Fibroblast of lung (primary cell): ENCODE measurements at regions not wholly inside any gene's neighbourhood (a gene's known extent, or its start where the extent isn't known, plus 50 kb on each side); places are given as distances from the start of the nearest gene placed in this dataset.

Experiments
- EZH2 ChIP-seq: IDR thresholded peaks from 2 replicates; pipeline ENCODE4 v1.5.1; 2012; ENCODE audit warnings: low read length, control low read depth, mild to moderate bottlenecking; ENCODE audit errors: missing control alignments
- TF ChIP-seq, protein P1 (sequence below), 2 donors: IDR thresholded peaks in 1 of 2; conservative IDR thresholded peaks in 1 of 2; 1 replicate in 1 of 2; 2 replicates in 1 of 2; pipeline ENCODE4 v1.5.1; 2011 to 2012; ENCODE audit warnings: low read length in 2 of 2, control low read depth in 1 of 2, inconsistent platforms in 1 of 2, low read depth in 1 of 2, mild to moderate bottlenecking in 1 of 2

DNA sequence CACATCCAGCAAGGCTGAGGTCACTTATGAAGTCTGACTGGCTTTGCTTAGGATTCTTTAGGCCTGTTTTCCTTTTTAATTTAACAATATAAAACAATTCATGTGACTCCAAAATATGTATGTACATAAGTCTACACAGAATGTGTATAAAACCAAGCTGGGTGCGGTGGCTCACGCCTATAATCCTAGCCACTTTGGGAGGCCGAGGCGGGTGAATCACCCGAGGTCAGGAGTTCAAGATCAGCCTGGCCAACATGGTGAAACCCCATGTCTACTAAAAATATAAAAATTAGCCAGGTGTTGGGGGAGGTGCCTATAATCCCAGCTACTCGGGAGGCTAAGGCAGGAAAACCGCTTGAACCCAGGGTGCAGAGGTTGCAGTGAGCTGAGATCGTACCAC lies 83.1 kb downstream of the SHANK2 start:
- TF ChIP-seq, protein P1, sequence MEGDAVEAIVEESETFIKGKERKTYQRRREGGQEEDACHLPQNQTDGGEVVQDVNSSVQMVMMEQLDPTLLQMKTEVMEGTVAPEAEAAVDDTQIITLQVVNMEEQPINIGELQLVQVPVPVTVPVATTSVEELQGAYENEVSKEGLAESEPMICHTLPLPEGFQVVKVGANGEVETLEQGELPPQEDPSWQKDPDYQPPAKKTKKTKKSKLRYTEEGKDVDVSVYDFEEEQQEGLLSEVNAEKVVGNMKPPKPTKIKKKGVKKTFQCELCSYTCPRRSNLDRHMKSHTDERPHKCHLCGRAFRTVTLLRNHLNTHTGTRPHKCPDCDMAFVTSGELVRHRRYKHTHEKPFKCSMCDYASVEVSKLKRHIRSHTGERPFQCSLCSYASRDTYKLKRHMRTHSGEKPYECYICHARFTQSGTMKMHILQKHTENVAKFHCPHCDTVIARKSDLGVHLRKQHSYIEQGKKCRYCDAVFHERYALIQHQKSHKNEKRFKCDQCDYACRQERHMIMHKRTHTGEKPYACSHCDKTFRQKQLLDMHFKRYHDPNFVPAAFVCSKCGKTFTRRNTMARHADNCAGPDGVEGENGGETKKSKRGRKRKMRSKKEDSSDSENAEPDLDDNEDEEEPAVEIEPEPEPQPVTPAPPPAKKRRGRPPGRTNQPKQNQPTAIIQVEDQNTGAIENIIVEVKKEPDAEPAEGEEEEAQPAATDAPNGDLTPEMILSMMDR (conservative IDR thresholded peaks at IDR 0.05 in 1 of 2, IDR thresholded peaks at IDR 0.05 in 1 of 2; ENCODE audit: low read depth in 1 of 2, low read length in 2 of 2) = no peak
- no peak for TF ChIP-seq EZH2
